DOHH2 (cell line): ENCODE measurements at regions not wholly inside any gene's neighbourhood (a gene's known extent, or its start where the extent isn't known, plus 50 kb on each side); places are given as distances from the start of the nearest gene placed in this dataset.

Experiments used
- EZH2phosphoT487 ChIP-seq: fragments of 200-600 bp; sonication (generic); IDR thresholded peaks from 2 replicates; pipeline ENCODE4 v1.6.1; 2017; ENCODE audit warnings: borderline replicate concordance, mild to moderate bottlenecking, antibody characterized with exemption, low read length, moderate library complexity, mixed read lengths
- TF ChIP-seq, protein P1 (sequence below): fragments of 200-600 bp; sonication (generic); IDR thresholded peaks from one replicate; pipeline ENCODE4 v1.5.1; 2014; ENCODE audit warnings: antibody characterized with exemption, mild to moderate bottlenecking, low read depth, low read length; ENCODE audit not compliant: poor library complexity, severe bottlenecking

- TF ChIP-seq, protein P1, sequence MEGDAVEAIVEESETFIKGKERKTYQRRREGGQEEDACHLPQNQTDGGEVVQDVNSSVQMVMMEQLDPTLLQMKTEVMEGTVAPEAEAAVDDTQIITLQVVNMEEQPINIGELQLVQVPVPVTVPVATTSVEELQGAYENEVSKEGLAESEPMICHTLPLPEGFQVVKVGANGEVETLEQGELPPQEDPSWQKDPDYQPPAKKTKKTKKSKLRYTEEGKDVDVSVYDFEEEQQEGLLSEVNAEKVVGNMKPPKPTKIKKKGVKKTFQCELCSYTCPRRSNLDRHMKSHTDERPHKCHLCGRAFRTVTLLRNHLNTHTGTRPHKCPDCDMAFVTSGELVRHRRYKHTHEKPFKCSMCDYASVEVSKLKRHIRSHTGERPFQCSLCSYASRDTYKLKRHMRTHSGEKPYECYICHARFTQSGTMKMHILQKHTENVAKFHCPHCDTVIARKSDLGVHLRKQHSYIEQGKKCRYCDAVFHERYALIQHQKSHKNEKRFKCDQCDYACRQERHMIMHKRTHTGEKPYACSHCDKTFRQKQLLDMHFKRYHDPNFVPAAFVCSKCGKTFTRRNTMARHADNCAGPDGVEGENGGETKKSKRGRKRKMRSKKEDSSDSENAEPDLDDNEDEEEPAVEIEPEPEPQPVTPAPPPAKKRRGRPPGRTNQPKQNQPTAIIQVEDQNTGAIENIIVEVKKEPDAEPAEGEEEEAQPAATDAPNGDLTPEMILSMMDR, result no peak
- no peak for TF ChIP-seq EZH2phosphoT487
Measured at GRCh38 chr18:76115580-76115979, 379.5 kb downstream of the ZNF516 start.
